Dendritic cell treated with granulocyte-macrophage colony-stimulating factor and Interleukin-4, amounts not matched to agents 40 ng/mL and 50 ng/mL, for 4 days (primary cell): ENCODE measurements at regions not wholly inside any gene's neighbourhood (a gene's known extent, or its start where the extent isn't known, plus 50 kb on each side); places are given as distances from the start of the nearest gene placed in this dataset.
"Not testable (repeated sequence)": the region's sequence is repeated elsewhere in the genome, so short reads cannot be mapped to it uniquely, and the experiment has no call there.

Experiments used
- H3K27ac Mint-ChIP-seq: one replicate; pipeline ENCODE4 v1.8.0; 2022; ENCODE audit warnings: mild to moderate bottlenecking, mixed read lengths
- H3K27me3 Mint-ChIP-seq: one replicate; pipeline ENCODE4 v1.8.0; 2022; ENCODE audit warnings: mild to moderate bottlenecking, mixed read lengths
- H3K36me3 Mint-ChIP-seq: one replicate; pipeline ENCODE4 v1.8.0; 2022; ENCODE audit warnings: low read depth, mixed read lengths
- H3K4me1 Mint-ChIP-seq: one replicate; pipeline ENCODE4 v1.8.0; 2022; ENCODE audit warnings: low read depth, mixed read lengths
- H3K4me3 Mint-ChIP-seq: one replicate; pipeline ENCODE4 v1.8.0; 2022; ENCODE audit warnings: mild to moderate bottlenecking, moderate library complexity, mixed read lengths
- H3K9me3 Mint-ChIP-seq: one replicate; pipeline ENCODE4 v1.8.0; 2022; ENCODE audit warnings: mixed read lengths
- intact Hi-C: fragments of 100-400 bp; cut with micrococcal nuclease; formaldehyde crosslinking; loops from one replicate; pipeline ENCODE4 v1.15.0; 2022

GRCh38 chr5:122209601-122210000, 80.3 kb downstream of the ZNF474 start:
- H3K27me3 Mint-ChIP-seq, H3K4me3 Mint-ChIP-seq, H3K36me3 Mint-ChIP-seq, H3K9me3 Mint-ChIP-seq, intact Hi-C loops, H3K27ac Mint-ChIP-seq, H3K4me1 Mint-ChIP-seq: not testable (repeated sequence)

- Mint-ChIP-seq H3K4me3 (no peak overlapping the region), H3K36me3 (no peaks in the 10 kb centered on the region), H3K9me3 (peaks cover 21% of the 10 kb centered on the region), H3K27me3 (peaks cover 6% of the 10 kb centered on the region), H3K4me1 (peaks cover 6% of the 10 kb centered on the region), H3K27ac (no peak overlapping the region)
- intact Hi-C loops = no loop called here
Observed at GRCh38 chr5:122218778-122219177, 89.4 kb downstream of the ZNF474 start.

- Mint-ChIP-seq H3K27me3 (peaks cover 6% of the 10 kb centered on the region), H3K27ac (no peak overlapping the region), H3K4me3 (no peak overlapping the region), H3K36me3 (no peaks in the 10 kb centered on the region), H3K4me1 (peaks cover 6% of the 10 kb centered on the region), H3K9me3 (peaks cover 24% of the 10 kb centered on the region)
- intact Hi-C loops = no loop called here
Observed at GRCh38 chr5:122219436-122220166, 90.3 kb downstream of the ZNF474 start.

- H3K36me3 Mint-ChIP-seq = no peaks in the 10 kb centered on the region
- H3K4me3 Mint-ChIP-seq = no peak overlapping the region
- H3K9me3 Mint-ChIP-seq = peaks cover 24% of the 10 kb centered on the region
- intact Hi-C loops = no loop called here
- peaks cover 6% of the 10 kb centered on the region for H3K27me3 Mint-ChIP-seq
- H3K4me1 Mint-ChIP-seq = peaks cover 6% of the 10 kb centered on the region
- H3K27ac Mint-ChIP-seq = no peak overlapping the region
Observed at GRCh38 chr5:122220511-122220910, 91.2 kb downstream of the ZNF474 start.

- Mint-ChIP-seq H3K27me3 (peaks cover 6% of the 10 kb centered on the region), H3K4me3 (no peak overlapping the region), H3K27ac (no peak overlapping the region), H3K4me1 (peaks cover 6% of the 10 kb centered on the region), H3K36me3 (no peaks in the 10 kb centered on the region), H3K9me3 (peaks cover 24% of the 10 kb centered on the region)
- intact Hi-C loops = no loop called here
Observed at GRCh38 chr5:122221857-122222256, 90.2 kb upstream of the SNCAIP start.

GRCh38 chr5:122222580-122222979, 89.5 kb upstream of the SNCAIP start:
- Mint-ChIP-seq H3K36me3 (no peaks in the 10 kb centered on the region), H3K27me3 (peaks cover 7% of the 10 kb centered on the region), H3K4me1 (peaks cover 6% of the 10 kb centered on the region), H3K4me3 (no peak overlapping the region), H3K9me3 (peaks cover 24% of the 10 kb centered on the region), H3K27ac (no peak overlapping the region)
- intact Hi-C loops = no loop called here

- H3K4me1 Mint-ChIP-seq = no peaks in the 10 kb centered on the region
- peaks cover 3% of the 10 kb centered on the region for H3K27me3 Mint-ChIP-seq
Observed at GRCh38 chr5:122228728-122229392, 83.2 kb upstream of the SNCAIP start.

GRCh38 chr5:122229551-122229950, 82.5 kb upstream of the SNCAIP start:
- Mint-ChIP-seq H3K36me3 (no peaks in the 10 kb centered on the region), H3K4me3 (no peak overlapping the region), H3K4me1 (no peaks in the 10 kb centered on the region), H3K27me3 (peaks cover 3% of the 10 kb centered on the region), H3K9me3 (no peaks in the 10 kb centered on the region), H3K27ac (no peak overlapping the region)
- intact Hi-C loops = no loop called here

More at GRCh38 chr5:122228728-122229392, 83.2 kb upstream of the SNCAIP start:
- peaks cover 2% of the 10 kb centered on the region for H3K9me3 Mint-ChIP-seq
- H3K4me3 Mint-ChIP-seq = no peak overlapping the region
- intact Hi-C loops = no loop called here
- no peaks in the 10 kb centered on the region for H3K36me3 Mint-ChIP-seq
- H3K27ac Mint-ChIP-seq = no peak overlapping the region

- Mint-ChIP-seq H3K9me3 (peaks cover 7% of the 10 kb centered on the region), H3K4me3 (no peak overlapping the region), H3K4me1 (no peaks in the 10 kb centered on the region), H3K27ac (no peak overlapping the region), H3K27me3 (no peaks in the 10 kb centered on the region), H3K36me3 (no peaks in the 10 kb centered on the region)
- intact Hi-C loops = no loop called here
Observed at GRCh38 chr5:122236270-122237040, 75.6 kb upstream of the SNCAIP start.

- intact Hi-C loops = no loop called here
Observed at GRCh38 chr5:122237906-122238305, 74.1 kb upstream of the SNCAIP start.

GRCh38 chr5:122252319-122252718, 59.7 kb upstream of the SNCAIP start:
- Mint-ChIP-seq H3K9me3 (peaks cover 91% of the 10 kb centered on the region), H3K4me3 (no peak overlapping the region), H3K4me1 (no peaks in the 10 kb centered on the region), H3K36me3 (no peaks in the 10 kb centered on the region), H3K27ac (no peak overlapping the region), H3K27me3 (no peaks in the 10 kb centered on the region)
- intact Hi-C loops = no loop called here

More at GRCh38 chr5:122237906-122238305, 74.1 kb upstream of the SNCAIP start:
- Mint-ChIP-seq H3K27ac (no peak overlapping the region), H3K4me3 (no peak overlapping the region), H3K9me3 (peaks cover 7% of the 10 kb centered on the region), H3K36me3 (no peaks in the 10 kb centered on the region), H3K27me3 (no peaks in the 10 kb centered on the region), H3K4me1 (no peaks in the 10 kb centered on the region)

- peaks cover 91% of the 10 kb centered on the region for H3K9me3 Mint-ChIP-seq
- no peaks in the 10 kb centered on the region for H3K27me3 Mint-ChIP-seq
- H3K27ac Mint-ChIP-seq = no peak overlapping the region
- no peak overlapping the region for H3K4me3 Mint-ChIP-seq
- intact Hi-C loops = no loop called here
- H3K4me1 Mint-ChIP-seq = no peaks in the 10 kb centered on the region
- no peaks in the 10 kb centered on the region for H3K36me3 Mint-ChIP-seq
Observed at GRCh38 chr5:122253794-122254193, 58.2 kb upstream of the SNCAIP start.

GRCh38 chr5:122256388-122256787, 55.6 kb upstream of the SNCAIP start:
- intact Hi-C loops = no loop called here
- Mint-ChIP-seq H3K36me3 (no peaks in the 10 kb centered on the region), H3K9me3 (peaks cover 66% of the 10 kb centered on the region), H3K4me3 (no peak overlapping the region), H3K27ac (no peak overlapping the region), H3K27me3 (no peaks in the 10 kb centered on the region), H3K4me1 (no peaks in the 10 kb centered on the region)

- H3K27me3 Mint-ChIP-seq = no peaks in the 10 kb centered on the region
- H3K4me3 Mint-ChIP-seq = no peak overlapping the region
- H3K9me3 Mint-ChIP-seq = peaks cover 59% of the 10 kb centered on the region
- no peaks in the 10 kb centered on the region for H3K36me3 Mint-ChIP-seq
- H3K27ac Mint-ChIP-seq = no peak overlapping the region
- H3K4me1 Mint-ChIP-seq = no peaks in the 10 kb centered on the region
- intact Hi-C loops = no loop called here
Observed at GRCh38 chr5:122257000-122257399, 55.0 kb upstream of the SNCAIP start.
